Neural crest cell (in vitro differentiated cells): ENCODE measurements at regions not wholly inside any gene's neighbourhood (a gene's known extent, or its start where the extent isn't known, plus 50 kb on each side); places are given as distances from the start of the nearest gene placed in this dataset.

Experiments
- DNase-seq: peaks from one replicate; pipeline ENCODE4 v3.0.0; 2021; ENCODE audit warnings: low read depth, mixed read lengths, low spot score
- H3K27ac Mint-ChIP-seq: one replicate; pipeline ENCODE4 v1.8.0; 2021; ENCODE audit warnings: mild to moderate bottlenecking, mixed read lengths; ENCODE audit not compliant: unreplicated experiment
- H3K27me3 Mint-ChIP-seq: 2 replicates; pipeline ENCODE4 v1.8.0; 2021; ENCODE audit warnings: low read depth, mild to moderate bottlenecking, mixed read lengths
- H3K36me3 Mint-ChIP-seq: 2 replicates; pipeline ENCODE4 v1.8.0; 2021; ENCODE audit warnings: low read depth, mild to moderate bottlenecking, mixed read lengths
- H3K4me1 Mint-ChIP-seq: 2 replicates; pipeline ENCODE4 v1.8.0; 2021; ENCODE audit warnings: mixed read lengths
- H3K4me3 Mint-ChIP-seq: one replicate; pipeline ENCODE4 v1.8.0; 2021; ENCODE audit warnings: mild to moderate bottlenecking, mixed read lengths
- H3K9me3 Mint-ChIP-seq: 2 replicates; pipeline ENCODE4 v1.8.0; 2021; ENCODE audit warnings: mixed read lengths
- CTCF ChIP-seq: fragments of 200-600 bp; sonication (generic); conservative IDR thresholded peaks from 2 replicates; pipeline ENCODE4 v1.5.0; 2021; ENCODE audit warnings: antibody characterized with exemption, mild to moderate bottlenecking

GRCh38 chr3:145959457-145960088 is 201.4 kb downstream of the PLOD2 start:
- H3K27ac Mint-ChIP-seq, result no peak overlapping the region
- no peak for TF ChIP-seq CTCF
- DNase-seq, result no peak
- no peaks in the 10 kb centered on the region for H3K4me1 Mint-ChIP-seq
- H3K4me3 Mint-ChIP-seq, result no peak overlapping the region
- no peaks in the 10 kb centered on the region for H3K36me3 Mint-ChIP-seq
- H3K27me3 Mint-ChIP-seq, result no peaks in the 10 kb centered on the region
- H3K9me3 Mint-ChIP-seq, result no peaks in the 10 kb centered on the region

- no peaks in the 10 kb centered on the region for H3K36me3 Mint-ChIP-seq
These were observed 197.9 kb downstream of the PLOD2 start for GRCh38 chr3:145963111-145963510.

GRCh38 chr3:145967043-145967442 is 193.9 kb downstream of the PLOD2 start:
- no peaks in the 10 kb centered on the region for H3K9me3 Mint-ChIP-seq
- H3K4me1 Mint-ChIP-seq, result no peaks in the 10 kb centered on the region
- H3K4me3 Mint-ChIP-seq, result no peak overlapping the region
- H3K27ac Mint-ChIP-seq, result no peak overlapping the region
- no peaks in the 10 kb centered on the region for H3K27me3 Mint-ChIP-seq
- no peak for DNase-seq
- TF ChIP-seq CTCF, result no peak
- H3K36me3 Mint-ChIP-seq, result no peaks in the 10 kb centered on the region

More at GRCh38 chr3:145963111-145963510, 197.9 kb downstream of the PLOD2 start:
- H3K9me3 Mint-ChIP-seq, result no peaks in the 10 kb centered on the region
- DNase-seq, result no peak
- no peak overlapping the region for H3K27ac Mint-ChIP-seq
- no peaks in the 10 kb centered on the region for H3K27me3 Mint-ChIP-seq
- no peak for TF ChIP-seq CTCF
- H3K4me1 Mint-ChIP-seq, result no peaks in the 10 kb centered on the region
- no peak overlapping the region for H3K4me3 Mint-ChIP-seq

GRCh38 chr3:145971186-145971585 is 189.8 kb downstream of the PLOD2 start:
- TF ChIP-seq CTCF, result no peak
- no peaks in the 10 kb centered on the region for H3K9me3 Mint-ChIP-seq
- DNase-seq, result no peak
- H3K27me3 Mint-ChIP-seq, result no peaks in the 10 kb centered on the region
- H3K27ac Mint-ChIP-seq, result no peak overlapping the region
- H3K4me3 Mint-ChIP-seq, result no peak overlapping the region
- no peaks in the 10 kb centered on the region for H3K4me1 Mint-ChIP-seq
- H3K36me3 Mint-ChIP-seq, result no peaks in the 10 kb centered on the region

- no peaks in the 10 kb centered on the region for H3K4me1 Mint-ChIP-seq
- H3K4me3 Mint-ChIP-seq, result no peak overlapping the region
- H3K9me3 Mint-ChIP-seq, result no peaks in the 10 kb centered on the region
- no peaks in the 10 kb centered on the region for H3K27me3 Mint-ChIP-seq
- DNase-seq, result no peak
- no peaks in the 10 kb centered on the region for H3K36me3 Mint-ChIP-seq
- no peak overlapping the region for H3K27ac Mint-ChIP-seq
- TF ChIP-seq CTCF, result no peak
These were observed 188.1 kb downstream of the PLOD2 start for GRCh38 chr3:145972851-145973250.

GRCh38 chr3:145981056-145981455 is 179.9 kb downstream of the PLOD2 start:
- H3K4me3 Mint-ChIP-seq, result no peak overlapping the region
- peaks cover 10% of the 10 kb centered on the region for H3K9me3 Mint-ChIP-seq
- DNase-seq, result no peak
- H3K27me3 Mint-ChIP-seq, result no peaks in the 10 kb centered on the region
- no peaks in the 10 kb centered on the region for H3K4me1 Mint-ChIP-seq
- no peak overlapping the region for H3K27ac Mint-ChIP-seq
- TF ChIP-seq CTCF, result no peak
- no peaks in the 10 kb centered on the region for H3K36me3 Mint-ChIP-seq
